ENCODE measurements at regions not wholly inside any gene's neighbourhood (a gene's known extent, or its start where the extent isn't known, plus 50 kb on each side); places are given as distances from the start of the nearest gene placed in this dataset.
"Not testable (repeated sequence)": the region's sequence is repeated elsewhere in the genome, so short reads cannot be mapped to it uniquely, and the experiment has no call there.

GRCh38 chr10:62938672-62939071, 122.5 kb upstream of the EGR2 start:
- Histone ChIP-seq H3K4me3 (no peak overlapping the region), H3K36me3 (no peaks in the 10 kb centered on the region), H3K4me1 (no peaks in the 10 kb centered on the region), H3K27ac (no peak overlapping the region), H3K9me3 (no peaks in the 10 kb centered on the region), H3K27me3 (no peaks in the 10 kb centered on the region)
- DNase-seq, result no peak
- 81% methylated on average over 5 of the region's 5 CpGs for WGBS (ENCODE audit: insufficient coverage, low coverage, low lambda C conversion rate, missing lambda C conversion rate)
- TF ChIP-seq POLR2A (IDR thresholded peaks at IDR 0.05), result no peak
- TF ChIP-seq, protein P1, sequence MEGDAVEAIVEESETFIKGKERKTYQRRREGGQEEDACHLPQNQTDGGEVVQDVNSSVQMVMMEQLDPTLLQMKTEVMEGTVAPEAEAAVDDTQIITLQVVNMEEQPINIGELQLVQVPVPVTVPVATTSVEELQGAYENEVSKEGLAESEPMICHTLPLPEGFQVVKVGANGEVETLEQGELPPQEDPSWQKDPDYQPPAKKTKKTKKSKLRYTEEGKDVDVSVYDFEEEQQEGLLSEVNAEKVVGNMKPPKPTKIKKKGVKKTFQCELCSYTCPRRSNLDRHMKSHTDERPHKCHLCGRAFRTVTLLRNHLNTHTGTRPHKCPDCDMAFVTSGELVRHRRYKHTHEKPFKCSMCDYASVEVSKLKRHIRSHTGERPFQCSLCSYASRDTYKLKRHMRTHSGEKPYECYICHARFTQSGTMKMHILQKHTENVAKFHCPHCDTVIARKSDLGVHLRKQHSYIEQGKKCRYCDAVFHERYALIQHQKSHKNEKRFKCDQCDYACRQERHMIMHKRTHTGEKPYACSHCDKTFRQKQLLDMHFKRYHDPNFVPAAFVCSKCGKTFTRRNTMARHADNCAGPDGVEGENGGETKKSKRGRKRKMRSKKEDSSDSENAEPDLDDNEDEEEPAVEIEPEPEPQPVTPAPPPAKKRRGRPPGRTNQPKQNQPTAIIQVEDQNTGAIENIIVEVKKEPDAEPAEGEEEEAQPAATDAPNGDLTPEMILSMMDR (IDR thresholded peaks at IDR 0.05), result no peak
- ATAC-seq, result no peak
- intact Hi-C loops (cut with DNase I), result no loop called here

- Histone ChIP-seq H3K27me3 (no peaks in the 10 kb centered on the region), H3K4me1 (no peaks in the 10 kb centered on the region), H3K27ac (no peak overlapping the region), H3K9me3 (no peaks in the 10 kb centered on the region), H3K4me3 (no peak overlapping the region), H3K36me3 (no peaks in the 10 kb centered on the region)
- TF ChIP-seq POLR2A (IDR thresholded peaks at IDR 0.05), result no peak
- TF ChIP-seq, protein P1 (IDR thresholded peaks at IDR 0.05), result no peak
- ATAC-seq (no peak), DNase-seq (no peak)
- intact Hi-C loops (cut with DNase I), result no loop called here
- WGBS (ENCODE audit: insufficient coverage, low coverage, low lambda C conversion rate, missing lambda C conversion rate), result 54% methylated on average over 4 of the region's 6 CpGs
Measured at GRCh38 chr10:62937674-62938073, 121.5 kb upstream of the EGR2 start.

GRCh38 chr10:62935022-62935421, 118.9 kb upstream of the EGR2 start:
- H3K27ac ChIP-seq, result no peak overlapping the region
- no peaks in the 10 kb centered on the region for H3K36me3 ChIP-seq
- intact Hi-C loops (cut with DNase I), result no loop called here
- TF ChIP-seq, protein P1 (IDR thresholded peaks at IDR 0.05), result no peak
- TF ChIP-seq POLR2A (IDR thresholded peaks at IDR 0.05), result no peak
- H3K4me3 ChIP-seq, result no peak overlapping the region
- H3K9me3 ChIP-seq, result no peaks in the 10 kb centered on the region
- no peak for ATAC-seq
- 44% methylated on average over 2 of the region's 2 CpGs for WGBS (ENCODE audit: insufficient coverage, low coverage, low lambda C conversion rate, missing lambda C conversion rate)
- H3K4me1 ChIP-seq, result no peaks in the 10 kb centered on the region
- DNase-seq, result no peak
- no peaks in the 10 kb centered on the region for H3K27me3 ChIP-seq

- no peaks in the 10 kb centered on the region for H3K27me3 ChIP-seq
- ATAC-seq, result no peak
- no peaks in the 10 kb centered on the region for H3K9me3 ChIP-seq
- DNase-seq, result no peak
- intact Hi-C loops (cut with DNase I), result no loop called here
- no peaks in the 10 kb centered on the region for H3K36me3 ChIP-seq
- H3K27ac ChIP-seq, result no peak overlapping the region
- H3K4me1 ChIP-seq, result no peaks in the 10 kb centered on the region
- TF ChIP-seq, protein P1 (IDR thresholded peaks at IDR 0.05), result no peak
- WGBS (ENCODE audit: insufficient coverage, low coverage, low lambda C conversion rate, missing lambda C conversion rate), result 61% methylated on average over 8 of the region's 11 CpGs
- no peak overlapping the region for H3K4me3 ChIP-seq
Measured at GRCh38 chr10:62934258-62934657, 118.1 kb upstream of the EGR2 start.

- H3K27me3 ChIP-seq; intact Hi-C loops (cut with DNase I); H3K27ac ChIP-seq; H3K4me1 ChIP-seq; H3K9me3 ChIP-seq; H3K4me3 ChIP-seq; ATAC-seq; H3K36me3 ChIP-seq: not testable (repeated sequence)
- DNase-seq, result peak in 1 of 3 donors; percentile 18
- WGBS (ENCODE audit: insufficient coverage, low coverage, low lambda C conversion rate, missing lambda C conversion rate), result 76% methylated on average over 8 of the region's 24 CpGs
Measured at GRCh38 chr10:62928763-62929162, 112.6 kb upstream of the EGR2 start.
